GM18873 (cell line): ENCODE measurements at regions not wholly inside any gene's neighbourhood (a gene's known extent, or its start where the extent isn't known, plus 50 kb on each side); places are given as distances from the start of the nearest gene placed in this dataset.
"Not testable (repeated sequence)": the region's sequence is repeated elsewhere in the genome, so short reads cannot be mapped to it uniquely, and the experiment has no call there.

Experiments
- ATAC-seq: cut with Tn5 transposase; IDR thresholded peaks from one replicate; pipeline ENCODE4 v1.9.1; 2021; ENCODE audit warnings: mild to moderate bottlenecking, moderate library complexity, moderate number of reproducible peaks; ENCODE audit not compliant: unreplicated experiment, low FRiP score

- no peak for ATAC-seq
Observed at GRCh38 chr4:96383349-96383748, 543.5 kb downstream of the PDHA2 start.

- no peak for ATAC-seq
Observed at GRCh38 chr4:96389770-96390169, 549.9 kb downstream of the PDHA2 start.

- no peak for ATAC-seq
Observed at GRCh38 chr4:96390404-96390803, 550.5 kb downstream of the PDHA2 start.

GRCh38 chr4:96395747-96396146, 555.9 kb downstream of the PDHA2 start:
- ATAC-seq, result no peak

- ATAC-seq, result no peak
Observed at GRCh38 chr4:96406742-96407141, 566.8 kb downstream of the PDHA2 start.

GRCh38 chr4:96407225-96407624, 567.3 kb downstream of the PDHA2 start:
- no peak for ATAC-seq

- ATAC-seq, result no peak
Observed at GRCh38 chr4:96407738-96408463, 568.0 kb downstream of the PDHA2 start.

GRCh38 chr4:96414853-96415252, 575.0 kb downstream of the PDHA2 start:
- ATAC-seq, result not testable (repeated sequence)

- no peak for ATAC-seq
Observed at GRCh38 chr4:96429657-96430056, 589.8 kb downstream of the PDHA2 start.

GRCh38 chr4:96431094-96431493, 591.2 kb downstream of the PDHA2 start:
- ATAC-seq, result no peak

GRCh38 chr4:96448315-96448872, 608.5 kb downstream of the PDHA2 start:
- ATAC-seq, result no peak

GRCh38 chr4:96455045-96455720, 615.3 kb downstream of the PDHA2 start:
- ATAC-seq, result no peak

GRCh38 chr4:96458031-96458430, 618.1 kb downstream of the PDHA2 start:
- not testable (repeated sequence) for ATAC-seq

- ATAC-seq, result no peak
Observed at GRCh38 chr4:96459105-96459504, 619.2 kb downstream of the PDHA2 start.

- no peak for ATAC-seq
Observed at GRCh38 chr4:96465834-96466233, 625.9 kb downstream of the PDHA2 start.

- no peak for ATAC-seq
Observed at GRCh38 chr4:96471956-96472867, 632.3 kb downstream of the PDHA2 start.

GRCh38 chr4:96473246-96473645, 633.4 kb downstream of the PDHA2 start:
- no peak for ATAC-seq

- ATAC-seq, result no peak
Observed at GRCh38 chr4:96483308-96484030, 643.6 kb downstream of the PDHA2 start.

GRCh38 chr4:96486563-96486962, 646.7 kb downstream of the PDHA2 start:
- no peak for ATAC-seq

- no peak for ATAC-seq
Observed at GRCh38 chr4:96497621-96498020, 657.7 kb downstream of the PDHA2 start.
